Activated CD8-positive, alpha-beta T cell treated with anti-CD3 and anti-CD28 coated beads for 36 hours (primary cell): ENCODE measurements at regions not wholly inside any gene's neighbourhood (a gene's known extent, or its start where the extent isn't known, plus 50 kb on each side); places are given as distances from the start of the nearest gene placed in this dataset.

Experiments
- ATAC-seq: fragments of 200-7000 bp; cut with Tn5 transposase; one replicate; pipeline ENCODE4 v1.10.0; 2021; ENCODE audit warnings: mild to moderate bottlenecking, moderate library complexity
- CTCF ChIA-PET: fragments of 350-600 bp; sonication (Branson Sonifier 250); formaldehyde crosslinking; loops from one replicate; lab custom pipeline; 2021; ENCODE audit warnings: antibody characterized with exemption; lab: Charles Lee
- POLR2A ChIA-PET: fragments of 350-600 bp; sonication (Branson Sonifier 250); formaldehyde crosslinking; loops from one replicate; lab custom pipeline; 2021; ENCODE audit warnings: antibody characterized with exemption; lab: Charles Lee
- DNase-seq: peaks from one replicate; pipeline ENCODE4 v3.0.0-alpha.2; 2020
- H3K27ac Mint-ChIP-seq: one replicate; pipeline ENCODE4 v1.8.0; 2021; ENCODE audit warnings: mild to moderate bottlenecking, mixed read lengths
- H3K27me3 Mint-ChIP-seq: one replicate; pipeline ENCODE4 v1.8.0; 2021; ENCODE audit warnings: mixed read lengths
- H3K36me3 Mint-ChIP-seq: one replicate; pipeline ENCODE4 v1.8.0; 2021; ENCODE audit warnings: low read depth, mixed read lengths
- H3K4me1 Mint-ChIP-seq: one replicate; pipeline ENCODE4 v1.8.0; 2021; ENCODE audit warnings: low read depth, mixed read lengths
- H3K4me3 Mint-ChIP-seq: one replicate; pipeline ENCODE4 v1.8.0; 2021; ENCODE audit warnings: mild to moderate bottlenecking, moderate library complexity, mixed read lengths
- H3K9me3 Mint-ChIP-seq: one replicate; pipeline ENCODE4 v1.8.0; 2021; ENCODE audit warnings: mixed read lengths
- intact Hi-C: fragments of 100-400 bp; cut with micrococcal nuclease; formaldehyde crosslinking; loops from one replicate; pipeline ENCODE4 v1.10.0; 2022
- TF ChIP-seq, protein P1 (sequence below): fragments of 200-600 bp; IDR thresholded peaks from one replicate; pipeline ENCODE4 v1.8.0; 2022; ENCODE audit warnings: antibody characterized with exemption, mild to moderate bottlenecking

DNA sequence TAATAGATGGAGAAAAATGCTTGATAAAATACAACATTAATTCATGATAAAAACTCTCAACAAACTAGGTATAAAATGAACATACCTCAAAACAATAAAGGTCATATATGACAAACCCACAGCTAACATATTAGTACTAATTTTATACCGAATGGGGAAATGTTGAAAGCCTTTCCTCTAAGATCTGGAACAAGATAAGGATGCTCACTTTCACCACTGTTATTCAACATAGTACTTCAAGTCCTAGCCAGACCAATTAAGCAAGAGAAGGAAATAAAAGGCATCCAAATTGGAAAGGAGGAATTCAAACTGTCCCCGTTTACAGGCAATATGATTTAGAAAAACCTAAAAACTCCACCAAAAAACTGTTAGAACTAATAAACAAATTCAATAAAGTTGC, 61.5 kb upstream of the CTIF start:
- TF ChIP-seq, protein P1, sequence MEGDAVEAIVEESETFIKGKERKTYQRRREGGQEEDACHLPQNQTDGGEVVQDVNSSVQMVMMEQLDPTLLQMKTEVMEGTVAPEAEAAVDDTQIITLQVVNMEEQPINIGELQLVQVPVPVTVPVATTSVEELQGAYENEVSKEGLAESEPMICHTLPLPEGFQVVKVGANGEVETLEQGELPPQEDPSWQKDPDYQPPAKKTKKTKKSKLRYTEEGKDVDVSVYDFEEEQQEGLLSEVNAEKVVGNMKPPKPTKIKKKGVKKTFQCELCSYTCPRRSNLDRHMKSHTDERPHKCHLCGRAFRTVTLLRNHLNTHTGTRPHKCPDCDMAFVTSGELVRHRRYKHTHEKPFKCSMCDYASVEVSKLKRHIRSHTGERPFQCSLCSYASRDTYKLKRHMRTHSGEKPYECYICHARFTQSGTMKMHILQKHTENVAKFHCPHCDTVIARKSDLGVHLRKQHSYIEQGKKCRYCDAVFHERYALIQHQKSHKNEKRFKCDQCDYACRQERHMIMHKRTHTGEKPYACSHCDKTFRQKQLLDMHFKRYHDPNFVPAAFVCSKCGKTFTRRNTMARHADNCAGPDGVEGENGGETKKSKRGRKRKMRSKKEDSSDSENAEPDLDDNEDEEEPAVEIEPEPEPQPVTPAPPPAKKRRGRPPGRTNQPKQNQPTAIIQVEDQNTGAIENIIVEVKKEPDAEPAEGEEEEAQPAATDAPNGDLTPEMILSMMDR, result no peak
- no peak overlapping the region for H3K4me3 Mint-ChIP-seq
- CTCF ChIA-PET, result interaction anchor here (1.3 kb wide), 1 partner anchor 32 kb away, joined by 4 read pairs; no protein-coding TSS in a partner anchor
- H3K27ac Mint-ChIP-seq, result no peak overlapping the region
- ATAC-seq, result no peak
- H3K9me3 Mint-ChIP-seq, result no peaks in the 10 kb centered on the region
- POLR2A ChIA-PET, result no interaction called here
- no peak for DNase-seq
- H3K4me1 Mint-ChIP-seq, result no peaks in the 10 kb centered on the region
- H3K36me3 Mint-ChIP-seq, result no peaks in the 10 kb centered on the region
- H3K27me3 Mint-ChIP-seq, result peaks cover 24% of the 10 kb centered on the region
- intact Hi-C loops, result loop anchor here (2.0 kb wide), 1 partner anchor 187 kb away; no protein-coding TSS in a partner anchor

DNA sequence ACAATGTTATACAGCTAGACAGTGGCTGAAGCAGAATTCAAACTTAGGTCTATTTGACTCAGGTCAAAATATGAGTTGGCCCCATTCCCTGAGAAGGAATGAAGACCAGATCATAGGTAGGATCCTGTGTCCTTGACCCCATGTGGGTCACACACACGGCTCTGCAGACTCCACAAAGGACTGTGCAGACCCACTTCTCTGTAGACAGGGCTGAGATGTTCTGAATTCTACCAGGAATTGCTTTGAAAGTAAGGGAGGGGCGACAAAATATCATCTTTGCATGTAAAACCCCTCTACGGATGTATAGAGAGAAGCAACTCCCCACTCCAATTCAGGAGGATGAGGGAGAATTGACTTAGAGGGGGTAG, 62.3 kb upstream of the CTIF start:
- CTCF ChIA-PET, result interaction anchor here (0.7 to 2.9 kb wide), 12 partner anchors 10 to 190 kb away, joined by 3 to 16 read pairs (median 4); no protein-coding TSS in a partner anchor
- H3K36me3 Mint-ChIP-seq, result no peaks in the 10 kb centered on the region
- no peaks in the 10 kb centered on the region for H3K4me1 Mint-ChIP-seq
- intact Hi-C loops, result loop anchor here (2.0 kb wide), 1 partner anchor 188 kb away; no protein-coding TSS in a partner anchor
- POLR2A ChIA-PET, result interaction anchor here (0.6 kb wide), 1 partner anchor 1761 kb away, joined by 3 read pairs; no protein-coding TSS in a partner anchor
- TF ChIP-seq, protein P1, result no peak
- H3K4me3 Mint-ChIP-seq, result no peak overlapping the region
- peaks cover 26% of the 10 kb centered on the region for H3K27me3 Mint-ChIP-seq
- DNase-seq (no peak), ATAC-seq (no peak)
- H3K9me3 Mint-ChIP-seq, result no peaks in the 10 kb centered on the region
- H3K27ac Mint-ChIP-seq, result no peak overlapping the region

DNA sequence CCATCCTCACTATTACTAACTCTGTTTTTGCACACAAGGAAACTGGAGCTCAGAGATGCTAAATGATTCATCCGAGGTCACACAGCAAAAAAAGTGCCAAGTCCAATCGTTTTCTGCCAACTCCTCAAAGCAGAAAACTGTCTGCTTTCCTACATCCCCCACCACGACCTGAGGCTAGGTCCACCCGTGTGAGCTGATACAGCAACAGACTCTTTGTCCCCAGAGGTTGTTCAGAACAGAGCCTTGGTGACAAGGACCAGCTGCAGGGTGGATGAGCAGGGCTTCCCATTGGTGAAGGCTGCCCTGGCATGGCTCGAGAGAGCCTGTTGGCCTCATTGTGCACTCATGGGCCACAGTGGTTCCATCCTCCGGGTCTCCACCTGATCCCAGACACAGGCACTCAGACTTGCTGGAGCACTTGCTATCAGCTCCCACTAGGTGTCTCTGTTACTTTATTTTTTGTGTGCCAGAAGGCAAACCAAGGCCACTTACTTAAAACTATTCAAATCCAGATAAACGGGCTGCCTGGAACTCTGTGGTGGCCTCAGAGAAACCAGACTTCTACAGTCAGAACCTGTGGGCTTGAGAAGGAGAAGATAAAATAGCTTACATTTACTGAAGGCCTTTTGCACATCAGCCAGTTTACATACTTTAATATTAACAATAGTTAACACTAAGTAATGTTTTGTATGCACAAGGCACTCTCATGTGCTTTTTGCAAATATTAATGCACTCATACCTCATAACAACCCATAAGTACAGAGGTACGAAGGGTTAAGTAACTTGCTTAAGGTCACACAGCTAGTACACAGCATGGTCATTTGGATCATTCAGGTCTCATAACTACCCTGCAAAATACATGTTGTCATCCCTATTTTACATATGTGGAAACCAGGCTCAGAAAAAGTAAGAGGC, 62.9 kb upstream of the CTIF start:
- intact Hi-C loops, result loop anchor here (2.0 kb wide), 1 partner anchor 189 kb away; no protein-coding TSS in a partner anchor
- ChIA-PET POLR2A (interaction anchor here (0.6 kb wide), 1 partner anchor 1761 kb away, joined by 3 read pairs; no protein-coding TSS in a partner anchor), CTCF (interaction anchor here (0.7 to 2.9 kb wide), 16 partner anchors 9 to 1068 kb away, joined by 3 to 16 read pairs (median 3); no protein-coding TSS in a partner anchor)
- no peaks in the 10 kb centered on the region for H3K9me3 Mint-ChIP-seq
- H3K4me3 Mint-ChIP-seq, result no peak overlapping the region
- no peak overlapping the region for H3K27ac Mint-ChIP-seq
- TF ChIP-seq, protein P1, result peak; percentile 74
- ATAC-seq (peak; percentile 51), DNase-seq (peak; percentile 29)
- peaks cover 23% of the 10 kb centered on the region for H3K27me3 Mint-ChIP-seq
- no peaks in the 10 kb centered on the region for H3K4me1 Mint-ChIP-seq
- no peaks in the 10 kb centered on the region for H3K36me3 Mint-ChIP-seq

DNA sequence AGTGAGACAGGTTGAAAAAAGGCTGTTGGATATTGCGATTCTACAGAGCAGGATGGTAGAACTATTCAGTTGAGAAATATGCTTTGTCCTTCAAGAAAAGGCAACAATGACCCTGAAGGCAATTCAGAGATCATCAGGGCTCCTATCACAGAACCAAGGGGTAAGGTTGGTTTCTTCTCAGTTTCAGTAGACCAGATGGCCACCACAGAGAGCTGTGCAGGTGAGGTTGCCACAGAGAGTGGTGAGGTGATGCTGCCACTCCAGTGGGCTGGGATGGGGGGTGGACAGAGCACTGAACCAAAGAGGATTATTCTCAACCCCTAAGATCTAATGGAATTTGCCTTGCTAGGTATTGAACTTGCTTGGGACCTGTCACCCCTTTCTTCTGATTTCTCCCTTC, 64.6 kb upstream of the ZBTB7C start:
- DNase-seq (no peak), ATAC-seq (no peak)
- TF ChIP-seq, protein P1, result no peak
- H3K4me1 Mint-ChIP-seq, result no peaks in the 10 kb centered on the region
- H3K27ac Mint-ChIP-seq, result no peak overlapping the region
- ChIA-PET POLR2A (no interaction called here), CTCF (interaction anchor here (2.8 to 2.9 kb wide), 2 partner anchors 29 to 190 kb away, joined by 13 to 15 read pairs; no protein-coding TSS in a partner anchor)
- intact Hi-C loops, result no loop called here
- H3K36me3 Mint-ChIP-seq, result no peaks in the 10 kb centered on the region
- H3K4me3 Mint-ChIP-seq, result no peak overlapping the region
- no peaks in the 10 kb centered on the region for H3K9me3 Mint-ChIP-seq
- H3K27me3 Mint-ChIP-seq, result peaks cover 21% of the 10 kb centered on the region

DNA sequence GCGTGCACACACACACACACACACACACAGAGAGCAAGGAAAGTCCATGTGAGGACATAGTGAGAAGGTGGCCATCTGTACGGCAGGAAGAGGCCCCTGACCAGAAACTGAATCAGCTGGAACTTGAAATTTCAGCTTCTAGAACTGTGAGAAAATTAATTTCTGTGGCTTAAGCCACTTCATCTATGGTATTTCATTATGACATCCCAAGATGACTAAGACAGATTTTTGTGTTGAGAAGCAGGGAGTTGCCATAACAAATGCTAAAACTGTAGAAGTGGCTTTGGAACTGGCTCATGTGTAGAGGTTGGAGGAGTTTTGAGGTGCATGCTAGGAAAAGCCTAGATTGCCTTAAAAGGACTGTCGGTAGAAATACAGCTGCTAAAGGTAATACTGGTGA, 63.4 kb upstream of the ZBTB7C start:
- no peak for DNase-seq
- POLR2A ChIA-PET, result no interaction called here

More for the DNA sequence above, 63.4 kb upstream of the ZBTB7C start:
- intact Hi-C loops, result no loop called here
- no peak for ATAC-seq
- CTCF ChIA-PET, result no interaction called here
- Mint-ChIP-seq H3K36me3 (no peaks in the 10 kb centered on the region), H3K27me3 (peaks cover 25% of the 10 kb centered on the region), H3K4me1 (no peaks in the 10 kb centered on the region), H3K27ac (no peak overlapping the region), H3K4me3 (no peak overlapping the region), H3K9me3 (no peaks in the 10 kb centered on the region)
- TF ChIP-seq, protein P1, result no peak
